H1 (cell line): ENCODE measurements at regions not wholly inside any gene's neighbourhood (a gene's known extent, or its start where the extent isn't known, plus 50 kb on each side); places are given as distances from the start of the nearest gene placed in this dataset.

Experiments used
- CTCF ChIA-PET: fragments of 300-600 bp; sonication (Branson Sonifier 250); formaldehyde crosslinking; loops from one replicate; lab custom pipeline; 2021; ENCODE audit not compliant: partially characterized antibody; lab: Charles Lee
- POLR2A ChIA-PET: fragments of 300-600 bp; sonication (Branson Sonifier 250); formaldehyde crosslinking; loops from one replicate; lab custom pipeline; 2021; ENCODE audit warnings: inconsistent platforms; ENCODE audit not compliant: partially characterized antibody; lab: Charles Lee
- DNase-seq, 2 experiments: peaks; one replicate each; pipeline versions ENCODE4 v3.0.0 to v3.0.0-alpha.2; 2010 to 2022; ENCODE audit warnings: low spot score in 2 of 2, low read depth in 1 of 2, mixed read lengths in 1 of 2
- FAIRE-seq: peaks from 2 replicates; lab custom pipeline; 2011; peaks lifted over from hg19 to GRCh38; lab: Jason Lieb, UNC
- H2AFZ ChIP-seq: 2 replicates; pipeline ENCODE4 v1.8.1; 2012; ENCODE audit warnings: low read length, inconsistent platforms
- H2AK5ac ChIP-seq: 2 replicates; pipeline ENCODE4 v1.6.1; 2013; ENCODE audit warnings: low read depth, low read length
- H2BK120ac ChIP-seq: replicated peaks from 2 replicates; pipeline ENCODE3; 2013; ENCODE audit warnings: low read depth, low read length, inconsistent platforms
- H2BK12ac ChIP-seq: 2 replicates; pipeline ENCODE4 v1.6.1; 2013; ENCODE audit warnings: low read depth, low read length
- H2BK15ac ChIP-seq: 2 replicates; pipeline ENCODE4 v1.6.1; 2013; ENCODE audit warnings: low read length
- H2BK20ac ChIP-seq: 2 replicates; pipeline ENCODE4 v1.6.1; 2013; ENCODE audit warnings: low read length
- H2BK5ac ChIP-seq: 2 replicates; pipeline ENCODE4 v1.6.1; 2013; ENCODE audit warnings: low read depth, low read length
- H3K14ac ChIP-seq: 2 replicates; pipeline ENCODE4 v1.6.1; 2013; ENCODE audit warnings: inconsistent platforms; ENCODE audit not compliant: insufficient read length
- H3K18ac ChIP-seq: 2 replicates; pipeline ENCODE4 v1.6.1; 2013; ENCODE audit warnings: low read length; ENCODE audit errors: extremely low read depth
- H3K23ac ChIP-seq: 2 replicates; pipeline ENCODE4 v1.6.1; 2013; ENCODE audit warnings: inconsistent platforms; ENCODE audit not compliant: insufficient read length
- H3K23me2 ChIP-seq: 2 replicates; pipeline ENCODE4 v1.6.1; 2013; ENCODE audit warnings: low read depth, low read length
- H3K27ac ChIP-seq: 2 replicates; pipeline ENCODE4 v1.6.1; 2011; ENCODE audit warnings: low read depth, low read length, inconsistent platforms
- H3K27me3 ChIP-seq, 4 experiments: replicated peaks in 1 of 4; 1 replicate in 1 of 4; 2 replicates in 3 of 4; pipeline versions ENCODE4 v1.6.1 to v1.8.1; 2011 to 2013; ENCODE audit warnings: low read length in 3 of 4, mild to moderate bottlenecking in 3 of 4, inconsistent platforms in 2 of 4, mixed read lengths in 2 of 4, moderate library complexity in 1 of 4; ENCODE audit not compliant: control insufficient read depth in 3 of 4, insufficient read depth in 3 of 4; ENCODE audit errors: extremely low read depth in 1 of 4
- H3K36me3 ChIP-seq, 4 experiments: 2 replicates each; pipeline versions ENCODE4 v1.6.1 to v1.8.1; 2011 to 2013; ENCODE audit warnings: mild to moderate bottlenecking in 4 of 4, low read length in 3 of 4, moderate library complexity in 2 of 4, control low read depth in 1 of 4, inconsistent platforms in 1 of 4; ENCODE audit not compliant: insufficient read depth in 4 of 4, control insufficient read depth in 2 of 4
- H3K4ac ChIP-seq: replicated peaks from 2 replicates; pipeline ENCODE3; 2013; ENCODE audit warnings: low read length, low read depth, mixed read lengths, inconsistent platforms; ENCODE audit not compliant: insufficient read length
- H3K4me1 ChIP-seq, 4 experiments: replicated peaks in 1 of 4; 1 replicate in 1 of 4; 2 replicates in 3 of 4; pipeline versions ENCODE4 v1.6.1 to v1.8.1; 2011 to 2013; ENCODE audit warnings: low read length in 3 of 4, inconsistent platforms in 2 of 4, mixed read lengths in 1 of 4; ENCODE audit not compliant: insufficient read depth in 4 of 4, control insufficient read depth in 3 of 4
- H3K4me2 ChIP-seq, 2 experiments: 2 replicates each; pipeline versions ENCODE4 v1.6.1 to v1.8.1; 2011 to 2013; ENCODE audit warnings: low read depth in 2 of 2, low read length in 2 of 2, control low read depth in 1 of 2, inconsistent platforms in 1 of 2, mild to moderate bottlenecking in 1 of 2; ENCODE audit not compliant: insufficient read depth in 1 of 2
- H3K4me3 ChIP-seq, 4 experiments: fragments of 200-600, 300-600 bp in 1 of 4; sonication (generic), shearing (Covaris generic), sonication (Bioruptor Twin) in 1 of 4; 2 replicates each; pipeline versions ENCODE4 v1.5.1 to v1.8.1; 2011 to 2016; ENCODE audit warnings: low read length in 4 of 4, low read depth in 3 of 4, control low read depth in 2 of 4, inconsistent platforms in 2 of 4, mild to moderate bottlenecking in 2 of 4, mixed read lengths in 1 of 4, moderate library complexity in 1 of 4; ENCODE audit not compliant: insufficient read depth in 2 of 4; ENCODE audit errors: extremely low read depth in 1 of 4
- H3K56ac ChIP-seq: replicated peaks from 2 replicates; pipeline ENCODE3; 2013; ENCODE audit warnings: low read depth, mild to moderate bottlenecking, mixed read lengths, low read length, inconsistent platforms; ENCODE audit not compliant: insufficient read length
- H3K79me1 ChIP-seq: 2 replicates; pipeline ENCODE4 v1.6.1; 2013; ENCODE audit warnings: low read depth, low read length, control low read depth
- H3K79me2 ChIP-seq, 2 experiments: 2 replicates each; pipeline versions ENCODE4 v1.6.1 to v1.8.1; 2012 to 2013; ENCODE audit warnings: low read length in 2 of 2, mild to moderate bottlenecking in 2 of 2, inconsistent platforms in 1 of 2; ENCODE audit not compliant: insufficient read depth in 2 of 2, control insufficient read depth in 1 of 2
- H3K9ac ChIP-seq, 4 experiments: replicated peaks in 1 of 4; 1 replicate in 1 of 4; 2 replicates in 3 of 4; pipeline versions ENCODE4 v1.6.1 to v1.8.1; 2011 to 2013; ENCODE audit warnings: low read depth in 3 of 4, low read length in 3 of 4, control low read depth in 2 of 4, mild to moderate bottlenecking in 2 of 4, moderate library complexity in 2 of 4, inconsistent platforms in 1 of 4; ENCODE audit errors: extremely low read depth in 1 of 4
- H3K9me3 ChIP-seq, 2 experiments: 2 replicates each; pipeline versions ENCODE4 v1.6.1 to v1.8.1; 2012 to 2013; ENCODE audit warnings: mild to moderate bottlenecking in 2 of 2, moderate library complexity in 2 of 2, control low read depth in 1 of 2, inconsistent platforms in 1 of 2, low read depth in 1 of 2, low read length in 1 of 2, mixed read lengths in 1 of 2; ENCODE audit not compliant: insufficient read depth in 2 of 2
- H4K20me1 ChIP-seq, 2 experiments: replicated peaks in 1 of 2; 2 replicates each; pipeline versions ENCODE3 to v1.8.1; 2011 to 2013; ENCODE audit warnings: inconsistent platforms in 2 of 2, low read length in 2 of 2, mild to moderate bottlenecking in 1 of 2; ENCODE audit not compliant: insufficient read depth in 2 of 2, control insufficient read depth in 1 of 2
- H4K5ac ChIP-seq: 2 replicates; pipeline ENCODE4 v1.6.1; 2013; ENCODE audit warnings: low read length, low read depth, mixed read lengths, inconsistent platforms; ENCODE audit not compliant: insufficient read length
- H4K8ac ChIP-seq: 2 replicates; pipeline ENCODE4 v1.8.0; 2013; ENCODE audit warnings: mild to moderate bottlenecking, moderate library complexity, low read length, inconsistent platforms; ENCODE audit not compliant: insufficient read depth; ENCODE audit errors: extremely low read depth
- H4K91ac ChIP-seq: replicated peaks from 2 replicates; pipeline ENCODE3; 2013; ENCODE audit warnings: low read length, mixed read lengths, inconsistent platforms; ENCODE audit not compliant: insufficient read length
- BACH1 ChIP-seq: IDR thresholded peaks from 2 replicates; pipeline ENCODE4 v1.6.1; 2012; ENCODE audit warnings: low read length, improper control_type of control experiment
- CHD1 ChIP-seq: IDR thresholded peaks from 2 replicates; pipeline ENCODE4 v1.6.1; 2012; ENCODE audit warnings: low read depth, low read length, improper control_type of control experiment
- EGR1 ChIP-seq: IDR thresholded peaks from 2 replicates; pipeline ENCODE4 v1.6.1; 2011; ENCODE audit warnings: low read depth, low read length, borderline replicate concordance
- EP300 ChIP-seq, 2 experiments: IDR thresholded peaks; 1 replicate in 1 of 2; 2 replicates in 1 of 2; pipeline ENCODE4 v1.6.1; 2011 to 2012; ENCODE audit warnings: low read depth in 2 of 2, low read length in 2 of 2, mild to moderate bottlenecking in 2 of 2, borderline replicate concordance in 1 of 2, inconsistent platforms in 1 of 2, moderate library complexity in 1 of 2
- KDM1A ChIP-seq: fragments of 200-600, 300-600 bp; sonication (generic); IDR thresholded peaks from 2 replicates; pipeline ENCODE4 v1.7.1; 2016; ENCODE audit warnings: mild to moderate bottlenecking, low read length, borderline replicate concordance
- PHF8 ChIP-seq: fragments of 200-600 bp; sonication (generic); conservative IDR thresholded peaks from 2 replicates; pipeline ENCODE4 v1.7.1; 2012; ENCODE audit warnings: low read depth, mild to moderate bottlenecking, inconsistent platforms, low read length, moderate library complexity
- WGBS, 2 experiments: shearing (Covaris generic) in 1 of 2; methylation state at CpG; one replicate each; pipeline versions ENCODE4 v1.1.6 to v1.1.7; 2013 to 2015; ENCODE audit warnings: low lambda C conversion rate in 2 of 2, mixed read lengths in 2 of 2, inconsistent platforms in 1 of 2, low coverage in 1 of 2, missing lambda C conversion rate in 1 of 2; ENCODE audit not compliant: insufficient replicate concordance in 2 of 2, insufficient coverage in 1 of 2, insufficient read length in 1 of 2; ENCODE audit errors: extremely low coverage in 1 of 2, missing lambda C conversion rate in 1 of 2; 5-methylcytosine and 5-hydroxymethylcytosine counted together

DNA sequence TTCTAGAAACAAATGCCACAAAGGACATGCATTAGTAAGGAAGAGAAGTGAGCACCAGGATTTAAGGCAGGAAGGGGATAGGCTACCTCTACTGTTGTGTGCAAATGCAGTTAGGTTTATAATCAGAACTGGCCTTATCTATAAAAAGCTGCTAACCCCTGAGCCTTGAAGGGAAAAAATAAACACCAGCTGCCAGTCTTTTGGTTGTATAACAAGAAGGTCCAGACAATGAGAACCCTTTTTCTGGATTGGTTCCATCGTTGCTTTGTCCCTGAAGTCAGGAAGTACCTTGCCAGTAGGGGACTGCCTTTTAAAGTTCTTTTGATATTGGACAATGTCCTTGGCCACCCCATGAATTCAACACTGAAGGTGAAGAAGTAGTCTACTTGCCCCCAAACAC is 126.7 kb upstream of the OTUD4 start:
- Histone ChIP-seq H3K56ac (no peak overlapping the region), H3K9me3 (no peaks in the 10 kb centered on the region), H3K4me1 (no peaks in the 10 kb centered on the region), H4K8ac (no peak overlapping the region), H3K23me2 (no peaks in the 10 kb centered on the region), H3K79me2 (no peaks in the 10 kb centered on the region), H4K91ac (no peak overlapping the region), H3K36me3 (no peaks in the 10 kb centered on the region), H3K27ac (no peak overlapping the region), H3K4ac (no peak overlapping the region), H3K79me1 (no peaks in the 10 kb centered on the region), H3K27me3 (no peaks in the 10 kb centered on the region), H2BK120ac (no peak overlapping the region), H3K4me3 (no peak overlapping the region), H4K5ac (no peak overlapping the region), H2BK15ac (no peak overlapping the region), H3K9ac (no peak overlapping the region), H2BK20ac (no peak overlapping the region), H3K4me2 (no peak overlapping the region), H2AK5ac (no peak overlapping the region), H3K14ac (no peak overlapping the region), H4K20me1 (no peaks in the 10 kb centered on the region), H3K23ac (no peak overlapping the region), H3K18ac (no peak overlapping the region), H2BK5ac (no peak overlapping the region), H2AFZ (no peak overlapping the region), H2BK12ac (no peak overlapping the region)
- POLR2A ChIA-PET, result no interaction called here
- CTCF ChIA-PET, result no interaction called here
- FAIRE-seq (no peak), DNase-seq (no peak)
- TF ChIP-seq PHF8 (no peak), KDM1A (no peak), EP300 (IDR thresholded peaks at IDR 0.05; ENCODE audit: borderline replicate concordance in 1 of 2, low read depth in 2 of 2, low read length in 2 of 2) (no peak), BACH1 (no peak), CHD1 (no peak), EGR1 (no peak)
- WGBS, 2 experiments, result 93% methylated on average over 1 of the region's 1 CpG; no CpG with 5 or more reads in 1 of the 2 experiments
